ENCODE measurements at regions not wholly inside any gene's neighbourhood (a gene's known extent, or its start where the extent isn't known, plus 50 kb on each side); places are given as distances from the start of the nearest gene placed in this dataset.

DNA sequence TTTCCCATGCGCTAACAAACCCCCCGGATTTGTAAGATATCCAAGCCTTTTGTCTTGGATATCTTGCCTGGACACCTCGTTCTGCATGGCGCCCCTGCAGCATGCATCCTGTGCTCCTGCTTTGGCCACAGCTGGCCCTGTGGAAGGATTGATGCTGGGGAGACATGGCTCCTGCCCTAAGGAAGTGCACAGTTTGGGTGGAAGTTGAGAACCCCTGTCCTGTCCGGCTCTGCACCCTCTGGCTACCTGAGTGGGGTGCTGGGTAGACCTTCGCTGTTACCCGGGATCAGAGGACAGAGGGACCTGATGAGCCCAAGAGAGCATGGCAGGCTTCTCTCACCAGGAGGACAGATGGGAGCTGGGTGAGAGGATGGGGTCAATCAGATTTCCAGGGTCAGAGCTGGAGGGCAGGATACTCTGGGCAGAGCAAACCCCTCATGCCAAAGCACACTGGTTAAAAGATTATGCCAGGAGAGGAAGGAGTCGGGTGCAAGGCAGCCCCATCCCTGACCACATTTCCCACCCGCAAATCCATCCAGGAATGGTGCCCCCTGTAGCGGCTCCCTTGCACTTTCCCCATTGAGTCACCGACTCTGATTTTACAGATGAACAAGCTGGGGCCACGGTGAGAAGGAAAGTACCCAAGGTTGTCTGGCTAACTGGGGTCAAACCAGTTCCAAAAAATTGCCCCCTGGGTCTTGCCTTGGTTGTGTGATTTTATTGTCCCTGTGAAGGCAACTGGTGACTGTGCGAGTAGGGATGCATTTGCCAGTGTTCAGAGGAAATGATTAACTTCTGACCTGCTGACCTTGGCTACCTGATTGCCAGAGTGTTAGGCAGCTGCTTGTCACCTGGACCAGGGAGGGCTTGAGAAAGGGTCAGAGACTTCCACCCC lies 290.1 kb upstream of the ZMIZ1 start:
- TF ChIP-seq, protein P1, sequence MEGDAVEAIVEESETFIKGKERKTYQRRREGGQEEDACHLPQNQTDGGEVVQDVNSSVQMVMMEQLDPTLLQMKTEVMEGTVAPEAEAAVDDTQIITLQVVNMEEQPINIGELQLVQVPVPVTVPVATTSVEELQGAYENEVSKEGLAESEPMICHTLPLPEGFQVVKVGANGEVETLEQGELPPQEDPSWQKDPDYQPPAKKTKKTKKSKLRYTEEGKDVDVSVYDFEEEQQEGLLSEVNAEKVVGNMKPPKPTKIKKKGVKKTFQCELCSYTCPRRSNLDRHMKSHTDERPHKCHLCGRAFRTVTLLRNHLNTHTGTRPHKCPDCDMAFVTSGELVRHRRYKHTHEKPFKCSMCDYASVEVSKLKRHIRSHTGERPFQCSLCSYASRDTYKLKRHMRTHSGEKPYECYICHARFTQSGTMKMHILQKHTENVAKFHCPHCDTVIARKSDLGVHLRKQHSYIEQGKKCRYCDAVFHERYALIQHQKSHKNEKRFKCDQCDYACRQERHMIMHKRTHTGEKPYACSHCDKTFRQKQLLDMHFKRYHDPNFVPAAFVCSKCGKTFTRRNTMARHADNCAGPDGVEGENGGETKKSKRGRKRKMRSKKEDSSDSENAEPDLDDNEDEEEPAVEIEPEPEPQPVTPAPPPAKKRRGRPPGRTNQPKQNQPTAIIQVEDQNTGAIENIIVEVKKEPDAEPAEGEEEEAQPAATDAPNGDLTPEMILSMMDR (conservative IDR thresholded peaks at IDR 0.05 in 1 of 2, IDR thresholded peaks at IDR 0.05 in 1 of 2; ENCODE audit: extremely low read depth in 1 of 2, insufficient read depth in 1 of 2, low read depth in 1 of 2, low read length in 2 of 2) = no peak
- no peak for TF ChIP-seq EZH2 (IDR thresholded peaks at IDR 0.05; ENCODE audit: borderline replicate concordance, low read length)

Measured in mammary epithelial cell (primary cell).